Hindlimb muscle (tissue), 1 donor: ENCODE measurements at regions not wholly inside any gene's neighbourhood (a gene's known extent, or its start where the extent isn't known, plus 50 kb on each side); places are given as distances from the start of the nearest gene placed in this dataset.

Experiments
- DNase-seq: peaks from one replicate; pipeline ENCODE4 v3.0.0-alpha.2; 2013

DNA sequence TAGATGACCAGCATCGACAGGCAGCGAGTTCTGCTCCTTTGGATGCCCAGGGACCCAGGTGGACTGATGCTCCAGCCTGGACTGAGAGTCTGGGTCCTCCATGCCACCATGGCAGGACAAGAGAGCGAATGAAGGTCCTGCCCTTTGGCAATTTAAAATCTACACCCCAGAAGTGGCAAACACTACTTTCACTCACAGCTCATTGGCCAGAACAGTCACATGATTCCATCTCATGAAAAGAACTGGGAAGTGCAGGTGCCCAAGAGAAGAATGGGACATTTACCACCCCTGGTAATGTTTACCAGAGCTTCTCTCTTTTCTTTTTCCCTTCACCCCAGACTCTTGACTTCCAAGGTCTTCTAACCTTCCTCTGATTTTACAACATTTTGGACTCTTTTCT, 87.8 kb upstream of the SLCO3A1 start:
- no peak for DNase-seq

- DNase-seq = no peak
Observed at GRCh38 chr15:91769476-91769875, 84.0 kb upstream of the SLCO3A1 start.

DNA sequence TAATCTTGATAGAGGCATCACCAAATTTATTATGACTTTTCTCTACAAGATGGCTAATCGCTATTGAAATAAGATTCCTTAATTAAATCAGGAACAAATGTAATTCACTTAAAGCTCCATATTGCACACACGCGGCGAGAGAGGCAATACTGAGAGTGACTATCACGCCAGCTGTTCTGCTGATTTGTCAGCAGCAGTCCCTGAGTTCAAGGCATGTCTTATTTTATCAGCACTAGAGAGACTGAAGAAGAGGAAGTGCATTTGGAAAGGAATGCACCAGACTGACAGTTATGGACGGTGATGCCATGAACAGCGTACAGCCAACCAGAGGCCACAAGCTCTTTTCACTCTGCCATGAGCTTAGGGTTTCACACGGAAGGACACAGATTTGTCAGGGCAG, 83.6 kb upstream of the SLCO3A1 start:
- DNase-seq = no peak

- DNase-seq = no peak
Observed at GRCh38 chr15:91776104-91776503, 77.4 kb upstream of the SLCO3A1 start.

DNA sequence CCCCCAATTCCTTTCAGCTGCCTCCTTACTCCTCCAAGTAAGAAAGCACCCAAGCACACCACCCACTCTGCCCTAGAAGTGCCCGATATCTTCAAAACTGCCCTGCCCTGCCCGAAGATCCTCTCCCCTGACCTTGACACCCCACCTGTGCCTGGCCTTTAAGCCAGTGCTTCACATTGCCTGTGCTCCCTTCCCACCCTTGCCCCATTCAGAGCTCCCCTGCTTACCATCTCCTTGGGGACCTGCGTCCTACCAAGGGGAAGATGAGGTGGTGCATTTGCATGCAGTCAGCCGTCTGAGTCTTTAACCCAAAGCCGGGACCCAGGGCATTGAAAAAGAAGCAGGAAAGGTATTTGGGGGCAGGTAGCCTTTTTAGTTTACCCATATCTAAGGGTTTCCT, 73.5 kb upstream of the SLCO3A1 start:
- DNase-seq = no peak

- no peak for DNase-seq
Observed at GRCh38 chr15:91780387-91780786, 73.1 kb upstream of the SLCO3A1 start.

DNA sequence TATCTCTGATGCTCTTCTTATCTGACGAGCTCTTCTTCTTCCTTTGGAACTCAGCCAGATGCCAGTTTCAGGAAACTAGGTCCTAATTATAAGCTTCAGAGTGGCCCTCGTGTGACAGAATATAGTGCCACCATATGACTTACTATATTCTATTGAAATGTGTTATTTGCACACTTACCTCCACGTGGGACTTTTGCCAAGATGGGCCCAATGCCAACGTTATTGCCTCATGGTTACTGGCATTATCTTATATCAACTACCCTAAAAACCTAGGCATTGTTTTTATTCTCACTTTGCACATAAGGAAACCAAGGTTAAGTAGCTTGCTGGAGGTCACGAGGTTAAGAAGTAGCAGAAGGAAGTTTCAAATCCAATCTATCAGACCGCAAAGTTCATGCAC, 71.3 kb upstream of the SLCO3A1 start:
- no peak for DNase-seq

DNA sequence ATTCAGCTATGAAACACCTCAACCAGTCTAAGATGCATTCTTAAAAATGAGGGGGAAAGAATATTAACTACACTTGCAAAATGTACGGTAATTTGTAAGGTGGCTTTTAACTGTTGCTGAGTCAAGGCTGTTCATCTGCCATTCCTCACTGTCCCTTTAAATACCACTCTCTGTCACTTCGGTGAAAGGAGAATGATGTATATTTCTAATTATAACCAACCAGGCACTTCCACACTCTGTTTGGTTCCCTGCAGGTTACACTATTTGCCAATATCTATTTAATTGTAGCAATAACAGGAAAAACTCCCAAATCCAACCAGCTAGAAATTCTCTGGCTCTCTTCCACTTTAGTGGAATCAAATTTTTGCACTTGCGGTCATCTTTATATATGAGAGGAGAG, 70.5 kb upstream of the SLCO3A1 start:
- DNase-seq = no peak

- no peak for DNase-seq
Observed at GRCh38 chr15:91783451-91783850, 70.1 kb upstream of the SLCO3A1 start.

GRCh38 chr15:91784973-91785709, 68.4 kb upstream of the SLCO3A1 start:
- no peak for DNase-seq

DNA sequence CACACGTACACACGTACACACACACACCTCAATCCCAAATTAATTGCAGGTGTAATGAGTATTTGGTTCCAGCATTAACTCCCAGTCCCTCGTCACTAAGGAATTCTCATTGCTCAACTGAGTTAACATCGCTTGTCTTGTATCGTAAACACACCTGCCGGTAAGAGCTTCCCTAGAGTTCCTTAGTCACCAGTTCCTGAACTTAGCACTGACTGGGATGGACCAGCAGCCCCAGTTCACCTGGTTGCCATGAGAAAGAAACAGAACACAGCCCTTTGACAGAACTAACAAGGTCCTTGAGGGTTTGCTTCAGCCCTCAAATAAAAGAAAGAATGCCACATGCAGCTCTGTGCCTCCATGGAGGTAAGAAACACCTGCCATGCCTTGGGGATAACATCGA, 66.3 kb upstream of the SLCO3A1 start:
- no peak for DNase-seq

DNA sequence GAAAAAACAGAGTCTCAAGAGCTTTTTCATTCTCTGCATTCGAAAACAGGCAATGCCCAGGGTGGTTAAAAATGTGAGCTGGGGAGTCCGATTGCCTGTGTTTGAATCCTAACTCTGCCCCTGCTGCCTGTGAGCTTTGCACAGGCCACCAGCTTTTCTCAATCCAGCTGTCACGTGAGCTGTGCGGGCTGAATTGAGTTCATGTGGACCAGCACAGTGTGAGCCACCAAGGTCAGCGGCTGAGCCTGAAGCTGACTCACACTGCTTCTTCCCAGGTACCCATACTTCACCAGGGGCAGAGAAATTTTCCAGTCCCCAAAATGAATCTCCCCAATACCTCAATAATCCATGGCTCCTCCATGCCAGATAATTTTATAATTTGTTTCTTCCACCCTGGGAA, 64.4 kb upstream of the SLCO3A1 start:
- no peak for DNase-seq

GRCh38 chr15:91790836-91791235, 62.7 kb upstream of the SLCO3A1 start:
- peak; percentile 28 for DNase-seq

DNA sequence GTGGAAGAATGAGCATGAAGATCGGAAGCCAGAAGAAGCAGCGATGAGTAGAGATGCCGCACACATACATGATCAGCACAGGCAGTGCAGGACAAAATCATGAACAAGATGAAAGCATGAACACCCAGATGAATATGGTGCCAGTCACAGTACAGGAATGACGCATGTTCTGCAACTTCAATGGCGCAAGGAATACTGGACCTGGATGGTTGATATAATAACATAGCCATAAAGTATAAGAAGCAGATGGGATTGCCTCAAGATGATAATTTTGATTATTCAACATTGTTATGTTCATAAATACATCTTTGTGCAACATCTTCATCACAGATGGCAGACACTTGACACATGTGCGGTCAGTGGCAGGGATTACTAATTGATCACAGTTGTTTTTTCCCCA, 59.7 kb upstream of the SLCO3A1 start:
- DNase-seq = no peak

GRCh38 chr15:91795235-91795634, 58.3 kb upstream of the SLCO3A1 start:
- DNase-seq = peak; percentile 9

GRCh38 chr15:91801836-91802534, 51.5 kb upstream of the SLCO3A1 start:
- DNase-seq = no peak

GRCh38 chr15:91803260-91803659, 50.2 kb upstream of the SLCO3A1 start:
- no peak for DNase-seq
